ENCODE measurements at regions not wholly inside any gene's neighbourhood (a gene's known extent, or its start where the extent isn't known, plus 50 kb on each side); places are given as distances from the start of the nearest gene placed in this dataset.

DNA sequence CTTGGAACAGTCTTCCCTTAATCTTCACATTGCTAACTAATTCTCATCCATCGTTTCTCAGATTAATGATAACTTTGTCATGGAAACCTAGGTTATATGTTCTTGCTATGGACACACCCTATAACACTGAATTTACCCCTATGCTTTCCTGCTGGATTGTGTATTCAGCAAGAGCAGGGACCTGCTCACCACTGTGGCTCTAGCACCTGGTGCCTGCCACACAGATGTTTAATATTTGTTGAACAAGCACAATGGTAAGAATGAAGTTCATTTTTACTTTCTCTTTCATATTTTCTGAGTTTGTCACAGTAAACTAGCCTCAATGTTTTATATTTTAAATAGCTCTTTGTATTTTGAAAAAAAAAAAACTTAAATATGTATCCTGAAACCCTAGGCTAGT lies 734.0 kb upstream of the DIAPH2 start:
- TF ChIP-seq FOXM1 (IDR thresholded peaks at IDR 0.05; ENCODE audit: borderline replicate concordance) (no peak), TARDBP (IDR thresholded peaks at IDR 0.05) (no peak), SUZ12 (IDR thresholded peaks at IDR 0.05) (no peak)
